NT2/D1 (cell line): ENCODE measurements at regions not wholly inside any gene's neighbourhood (a gene's known extent, or its start where the extent isn't known, plus 50 kb on each side); places are given as distances from the start of the nearest gene placed in this dataset.

Source experiments
- SUZ12 ChIP-seq: IDR thresholded peaks from 2 replicates; pipeline ENCODE4 v1.6.1; 2011; ENCODE audit not compliant: insufficient read length, insufficient read depth; ENCODE audit errors: extremely low read depth
- YY1 ChIP-seq: IDR thresholded peaks from 2 replicates; pipeline ENCODE4 v1.6.1; 2011; ENCODE audit not compliant: insufficient read length, insufficient read depth

DNA sequence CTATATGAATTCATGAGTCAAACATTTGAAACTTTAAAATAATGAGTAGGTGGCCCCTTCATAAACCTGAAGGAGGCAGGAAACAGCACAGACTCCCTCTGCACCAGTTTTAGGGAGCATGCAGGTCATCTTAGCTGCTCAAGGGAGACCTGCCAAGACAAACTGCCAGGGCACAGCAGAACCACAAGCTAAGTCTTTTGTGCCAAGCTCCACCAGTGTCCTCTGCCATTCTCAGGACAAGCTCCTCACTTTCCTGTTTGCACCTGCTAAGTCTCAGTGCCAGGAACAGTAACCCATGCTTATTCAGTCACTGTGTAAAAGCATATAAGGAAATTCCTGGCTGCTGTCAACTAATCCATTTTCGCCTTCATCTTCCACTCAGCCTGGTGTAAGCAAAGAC, 368.9 kb downstream of the SEC16B start:
- TF ChIP-seq YY1 (no peak), SUZ12 (no peak)
